Liver (tissue), 8 donors: ENCODE measurements at regions not wholly inside any gene's neighbourhood (a gene's known extent, or its start where the extent isn't known, plus 50 kb on each side); places are given as distances from the start of the nearest gene placed in this dataset.

ENCODE experiments used
- DNase-seq: peaks from one replicate; pipeline ENCODE4 v3.0.0-alpha.2; 2017; ENCODE audit warnings: low spot score
- H3K27ac ChIP-seq, 2 donors: one replicate each; pipeline ENCODE4 v1.7.0; 2013; ENCODE audit warnings: inconsistent platforms in 2 of 2, low read length in 2 of 2, control low read depth in 1 of 2, low read depth in 1 of 2, mild to moderate bottlenecking in 1 of 2
- H3K27me3 ChIP-seq, 4 donors: one replicate each; pipeline versions ENCODE4 v1.6.1 to v1.7.0; 2013; ENCODE audit warnings: low read length in 3 of 4, inconsistent platforms in 1 of 4, mild to moderate bottlenecking in 1 of 4, moderate library complexity in 1 of 4; ENCODE audit not compliant: control insufficient read depth in 4 of 4, insufficient read depth in 4 of 4
- H3K36me3 ChIP-seq, 4 donors: one replicate each; pipeline versions ENCODE4 v1.6.1 to v1.7.0; 2013; ENCODE audit warnings: low read length in 3 of 4, mild to moderate bottlenecking in 3 of 4, low read depth in 1 of 4, moderate library complexity in 1 of 4; ENCODE audit not compliant: control insufficient read depth in 4 of 4, insufficient read depth in 3 of 4
- H3K4me1 ChIP-seq, 4 donors: one replicate each; pipeline versions ENCODE4 v1.6.1 to v1.7.0; 2013; ENCODE audit warnings: low read length in 3 of 4, mild to moderate bottlenecking in 3 of 4, moderate library complexity in 1 of 4; ENCODE audit not compliant: control insufficient read depth in 4 of 4, insufficient read depth in 4 of 4
- H3K4me3 ChIP-seq, 3 donors: one replicate each; pipeline versions ENCODE4 v1.6.1 to v1.7.0; 2013; ENCODE audit warnings: low read length in 3 of 3, control low read depth in 1 of 3, low read depth in 1 of 3, mild to moderate bottlenecking in 1 of 3
- H3K9ac ChIP-seq, 2 donors: one replicate each; pipeline ENCODE4 v1.7.0; 2013; ENCODE audit warnings: low read length in 2 of 2, mild to moderate bottlenecking in 2 of 2, moderate library complexity in 2 of 2, control low read depth in 1 of 2, low read depth in 1 of 2
- H3K9me3 ChIP-seq, 4 donors: one replicate each; pipeline versions ENCODE4 v1.6.1 to v1.7.0; 2013; ENCODE audit warnings: low read length in 3 of 4; ENCODE audit not compliant: control insufficient read depth in 4 of 4
- ATF3 ChIP-seq: IDR thresholded peaks from 2 replicates; pipeline ENCODE4 v1.6.1; 2016; ENCODE audit warnings: antibody characterized with exemption
- CTCF ChIP-seq: fragments of 150-350 bp; IDR thresholded peaks from 2 replicates; pipeline ENCODE4 v1.5.1; 2017; ENCODE audit warnings: improper control_type of control experiment, low read depth, low read length; ENCODE audit not compliant: missing input control
- EGR1 ChIP-seq, 2 donors: IDR thresholded peaks; 2 replicates each; pipeline ENCODE4 v1.6.1; 2016 to 2018; ENCODE audit warnings: antibody characterized with exemption in 2 of 2, low read depth in 2 of 2
- FOXA1 ChIP-seq: IDR thresholded peaks from 2 replicates; pipeline ENCODE4 v1.6.1; 2016; ENCODE audit warnings: antibody characterized with exemption
- FOXA2 ChIP-seq: IDR thresholded peaks from 2 replicates; pipeline ENCODE4 v1.6.1; 2016; ENCODE audit warnings: antibody characterized with exemption
- GABPA ChIP-seq, 2 donors: IDR thresholded peaks in 1 of 2; conservative IDR thresholded peaks in 1 of 2; 2 replicates each; pipeline ENCODE4 v1.6.1; 2016; ENCODE audit warnings: antibody characterized with exemption in 2 of 2, mild to moderate bottlenecking in 1 of 2, moderate library complexity in 1 of 2
- HNF4A ChIP-seq, 2 donors: conservative IDR thresholded peaks; 2 replicates each; pipeline ENCODE4 v1.6.1; 2016; ENCODE audit warnings: antibody characterized with exemption in 2 of 2, mild to moderate bottlenecking in 2 of 2
- HNF4G ChIP-seq: IDR thresholded peaks from 2 replicates; pipeline ENCODE4 v1.6.1; 2016; ENCODE audit warnings: antibody characterized with exemption
- JUND ChIP-seq, 2 donors: IDR thresholded peaks; 2 replicates each; pipeline ENCODE4 v1.6.1; 2016; ENCODE audit warnings: antibody characterized with exemption in 2 of 2
- MAX ChIP-seq: IDR thresholded peaks from 2 replicates; pipeline ENCODE4 v1.6.1; 2016; ENCODE audit warnings: antibody characterized with exemption
- NR2F2 ChIP-seq: IDR thresholded peaks from 2 replicates; pipeline ENCODE4 v1.6.1; 2016; ENCODE audit warnings: antibody characterized with exemption
- RAD21 ChIP-seq, 2 donors: IDR thresholded peaks; 2 replicates each; pipeline ENCODE4 v1.6.1; 2016; ENCODE audit warnings: antibody characterized with exemption in 2 of 2, mild to moderate bottlenecking in 2 of 2
- REST ChIP-seq: IDR thresholded peaks from 2 replicates; pipeline ENCODE4 v1.6.1; 2016; ENCODE audit warnings: antibody characterized with exemption, mild to moderate bottlenecking
- RXRA ChIP-seq, 2 donors: IDR thresholded peaks; 2 replicates each; pipeline ENCODE4 v1.6.1; 2017 to 2018; ENCODE audit warnings: antibody characterized with exemption in 2 of 2, mild to moderate bottlenecking in 1 of 2
- SP1 ChIP-seq: IDR thresholded peaks from 2 replicates; pipeline ENCODE4 v1.6.1; 2018; ENCODE audit warnings: antibody characterized with exemption, mild to moderate bottlenecking
- TAF1 ChIP-seq: conservative IDR thresholded peaks from 2 replicates; pipeline ENCODE4 v1.6.1; 2016; ENCODE audit warnings: antibody characterized with exemption, mild to moderate bottlenecking
- YY1 ChIP-seq: IDR thresholded peaks from 2 replicates; pipeline ENCODE4 v1.6.1; 2016; ENCODE audit warnings: antibody characterized with exemption, mild to moderate bottlenecking
- ZBTB33 ChIP-seq: IDR thresholded peaks from 2 replicates; pipeline ENCODE4 v1.6.1; 2016; ENCODE audit warnings: antibody characterized with exemption
- WGBS: extraction: QIAGEN DNeasy Blood & Tissue Kit; methylation state at CpG from one replicate; pipeline ENCODE4 v1.1.7; 2013; 5-methylcytosine and 5-hydroxymethylcytosine counted together
- donor health status: healthy.
- donor health status: healthy.
- donor health status: healthy.
- donor health status: healthy.
- donor health status: healthy.

- H3K36me3 ChIP-seq = no peaks in the 10 kb centered on the region
- H3K27ac ChIP-seq = peak overlapping the region; percentile 48 to 63
- no peak for DNase-seq
- no peaks in the 10 kb centered on the region for H3K27me3 ChIP-seq
- peaks cover 10 to 15% (median 12%) of the 10 kb centered on the region in 4 donors for H3K9me3 ChIP-seq
- WGBS = 29% methylated on average over 4 of the region's 4 CpGs
- peak overlapping the region in 1 of 2 donors; percentile 85 for H3K9ac ChIP-seq
- H3K4me1 ChIP-seq = peaks cover 0 to 22% (median 5%) of the 10 kb centered on the region in 4 donors
- peak overlapping the region; percentile 43 to 49 (median 49) for H3K4me3 ChIP-seq
- TF ChIP-seq YY1 (peak; percentile 60), EGR1 (IDR thresholded peaks at IDR 0.05; ENCODE audit: low read depth in 2 of 2) (no peak), RAD21 (IDR thresholded peaks at IDR 0.05) (peak in 1 of 2 donors; percentile 7), TAF1 (no peak), JUND (IDR thresholded peaks at IDR 0.05) (peak in 1 of 2 donors; percentile 29), FOXA2 (peak; percentile 16), GABPA (IDR thresholded peaks at IDR 0.05 in 1 of 2, conservative IDR thresholded peaks at IDR 0.05 in 1 of 2) (no peak), RXRA (IDR thresholded peaks at IDR 0.05) (peak; percentile 19 to 27), HNF4A (conservative IDR thresholded peaks at IDR 0.05) (peak; percentile 77 to 80), REST (peak; percentile 21), FOXA1 (no peak), MAX (no peak), ZBTB33 (no peak), CTCF (no peak), ATF3 (no peak), SP1 (peak; percentile 76), HNF4G (peak; percentile 54), NR2F2 (no peak)
These were observed 1511.9 kb downstream of the REEP3 start for GRCh38 chr10:65032867-65033769.
